DND-41 (cell line): ENCODE measurements at regions not wholly inside any gene's neighbourhood (a gene's known extent, or its start where the extent isn't known, plus 50 kb on each side); places are given as distances from the start of the nearest gene placed in this dataset.

Experiments used
- EZH2 ChIP-seq: IDR thresholded peaks from 3 replicates; pipeline ENCODE4 v1.6.1; 2012; ENCODE audit warnings: borderline replicate concordance, low read depth, mild to moderate bottlenecking, moderate library complexity, low read length, inconsistent platforms; ENCODE audit not compliant: severe bottlenecking
- TF ChIP-seq, protein P1 (sequence below): IDR thresholded peaks from 2 replicates; pipeline ENCODE4 v1.5.1; 2012; ENCODE audit warnings: borderline replicate concordance, low read length, moderate library complexity, mild to moderate bottlenecking; ENCODE audit not compliant: poor library complexity, severe bottlenecking; ENCODE audit errors: extremely low read depth

- TF ChIP-seq, protein P1, sequence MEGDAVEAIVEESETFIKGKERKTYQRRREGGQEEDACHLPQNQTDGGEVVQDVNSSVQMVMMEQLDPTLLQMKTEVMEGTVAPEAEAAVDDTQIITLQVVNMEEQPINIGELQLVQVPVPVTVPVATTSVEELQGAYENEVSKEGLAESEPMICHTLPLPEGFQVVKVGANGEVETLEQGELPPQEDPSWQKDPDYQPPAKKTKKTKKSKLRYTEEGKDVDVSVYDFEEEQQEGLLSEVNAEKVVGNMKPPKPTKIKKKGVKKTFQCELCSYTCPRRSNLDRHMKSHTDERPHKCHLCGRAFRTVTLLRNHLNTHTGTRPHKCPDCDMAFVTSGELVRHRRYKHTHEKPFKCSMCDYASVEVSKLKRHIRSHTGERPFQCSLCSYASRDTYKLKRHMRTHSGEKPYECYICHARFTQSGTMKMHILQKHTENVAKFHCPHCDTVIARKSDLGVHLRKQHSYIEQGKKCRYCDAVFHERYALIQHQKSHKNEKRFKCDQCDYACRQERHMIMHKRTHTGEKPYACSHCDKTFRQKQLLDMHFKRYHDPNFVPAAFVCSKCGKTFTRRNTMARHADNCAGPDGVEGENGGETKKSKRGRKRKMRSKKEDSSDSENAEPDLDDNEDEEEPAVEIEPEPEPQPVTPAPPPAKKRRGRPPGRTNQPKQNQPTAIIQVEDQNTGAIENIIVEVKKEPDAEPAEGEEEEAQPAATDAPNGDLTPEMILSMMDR: no peak
- no peak for TF ChIP-seq EZH2
These were observed 69.4 kb upstream of the KCNG1 start for GRCh38 chr20:51092338-51092737.
